ENCODE measurements at regions not wholly inside any gene's neighbourhood (a gene's known extent, or its start where the extent isn't known, plus 50 kb on each side); places are given as distances from the start of the nearest gene placed in this dataset.

DNA sequence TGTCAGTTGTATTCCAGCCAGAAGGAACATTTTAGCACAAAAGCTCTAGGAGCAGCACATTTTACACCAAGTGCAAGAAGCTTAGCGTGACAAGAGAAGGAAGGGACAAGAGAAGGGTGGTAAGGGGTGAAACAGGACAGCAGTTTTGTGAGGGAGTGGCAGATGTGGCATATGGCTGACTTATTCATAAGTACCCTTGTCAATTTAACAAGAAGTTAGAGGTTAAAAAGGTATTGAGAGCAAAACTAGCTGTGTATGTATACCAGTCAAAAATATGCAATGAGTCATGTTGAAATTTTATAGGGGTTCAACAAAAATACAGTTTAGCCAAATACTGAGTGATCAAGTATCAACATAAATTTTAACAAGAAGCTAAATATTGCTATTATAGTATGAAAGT lies 561.5 kb upstream of the POT1 start:
- in situ Hi-C loops (cut with HindIII; ENCODE audit: low sequenced_read_pairs) = no loop called here

DNA sequence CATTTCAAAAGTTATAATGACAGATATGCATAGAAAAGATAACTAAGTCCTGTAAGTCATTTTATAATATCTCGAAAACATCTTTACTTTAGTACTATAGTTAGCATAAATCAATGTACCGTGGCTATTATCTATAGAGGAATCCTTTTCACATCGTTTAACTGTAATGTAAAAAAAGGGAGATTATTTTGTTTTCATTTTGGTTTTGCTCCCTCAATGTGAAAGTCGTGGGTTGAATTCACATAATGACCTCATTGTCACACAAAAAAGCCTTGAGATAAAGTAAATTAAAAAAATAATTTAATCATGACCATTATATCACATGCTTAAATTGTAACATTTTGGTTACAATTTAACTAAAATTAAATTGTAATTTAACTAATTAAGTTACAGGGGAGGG lies 560.5 kb upstream of the POT1 start:
- in situ Hi-C loops (cut with HindIII; ENCODE audit: low sequenced_read_pairs) = no loop called here

DNA sequence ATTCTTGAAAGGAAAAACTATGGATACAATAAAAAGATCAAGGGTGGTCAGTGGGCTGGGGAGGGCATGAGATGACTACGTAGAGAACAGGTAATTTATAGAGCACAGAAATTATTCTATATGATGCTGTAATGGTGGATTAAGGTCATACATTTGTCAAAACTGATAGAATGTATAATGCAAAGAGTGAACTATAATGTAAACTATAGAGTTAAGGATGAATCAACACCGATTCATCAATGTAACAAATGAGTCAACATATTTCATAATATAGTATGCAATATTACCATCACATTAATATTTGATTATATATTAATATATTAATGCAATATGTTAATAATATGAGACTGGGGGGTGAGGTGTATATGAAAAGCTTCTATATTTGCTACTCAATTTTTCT lies 555.6 kb upstream of the POT1 start:
- in situ Hi-C loops (cut with HindIII; ENCODE audit: low sequenced_read_pairs) = no loop called here

DNA sequence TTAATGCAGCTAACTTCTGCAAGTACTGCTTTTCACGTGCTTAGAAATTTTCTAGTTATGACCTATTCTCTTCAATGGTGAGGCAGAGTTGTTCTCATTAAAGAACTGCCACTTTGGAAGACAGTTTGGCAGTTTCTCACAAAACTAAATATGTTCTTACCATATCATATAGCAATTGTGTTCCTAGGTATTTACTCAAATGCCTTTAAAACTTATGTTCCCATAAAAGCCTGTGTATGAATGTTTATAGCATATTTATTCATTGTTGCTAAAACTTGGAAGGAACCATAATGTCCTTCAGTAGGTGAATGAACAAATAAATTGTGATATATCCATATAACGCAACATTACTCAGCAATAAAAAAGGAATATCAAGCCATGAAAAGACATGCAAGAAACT lies 555.1 kb upstream of the POT1 start:
- in situ Hi-C loops (cut with HindIII; ENCODE audit: low sequenced_read_pairs) = no loop called here

DNA sequence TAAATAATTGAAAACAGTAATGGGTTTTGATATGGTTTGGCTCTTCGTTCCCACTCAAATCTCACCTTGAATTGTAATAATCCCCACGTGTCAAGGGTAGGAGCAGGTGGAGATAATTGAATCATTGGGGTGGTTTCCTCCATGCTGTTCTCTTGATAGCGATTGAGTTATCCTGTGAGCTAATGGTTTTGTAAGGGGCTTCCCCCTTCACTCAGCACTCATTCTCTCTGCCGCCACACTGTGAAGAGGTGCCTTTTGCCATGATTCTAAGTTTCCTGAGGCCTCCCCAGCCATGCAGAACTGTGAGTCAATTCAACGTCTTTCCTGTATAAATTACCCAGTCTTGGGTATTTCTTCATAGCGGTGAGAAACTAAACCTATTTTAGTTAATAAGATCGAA lies 551.7 kb upstream of the POT1 start:
- in situ Hi-C loops (cut with HindIII; ENCODE audit: low sequenced_read_pairs) = no loop called here

DNA sequence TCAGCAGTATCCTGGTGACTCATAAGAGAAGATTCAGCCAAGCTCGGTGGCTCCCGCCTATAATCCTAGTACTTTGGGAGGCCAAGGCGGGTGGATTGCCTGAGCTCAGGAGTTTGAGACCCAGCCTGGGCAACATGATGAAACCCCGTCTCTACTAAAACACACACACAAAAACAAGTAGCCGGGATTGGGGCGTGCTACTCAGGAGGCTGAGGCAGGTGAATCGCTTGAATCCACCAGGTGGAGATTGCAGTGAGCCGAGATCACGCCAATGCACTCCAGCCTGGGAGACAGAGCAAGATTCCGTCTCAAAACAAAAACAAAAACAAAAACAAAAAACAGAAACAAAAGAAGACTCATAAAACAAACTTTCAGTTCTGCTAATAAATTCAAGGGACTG lies 551.1 kb upstream of the POT1 start:
- in situ Hi-C loops (cut with HindIII; ENCODE audit: low sequenced_read_pairs) = no loop called here

DNA sequence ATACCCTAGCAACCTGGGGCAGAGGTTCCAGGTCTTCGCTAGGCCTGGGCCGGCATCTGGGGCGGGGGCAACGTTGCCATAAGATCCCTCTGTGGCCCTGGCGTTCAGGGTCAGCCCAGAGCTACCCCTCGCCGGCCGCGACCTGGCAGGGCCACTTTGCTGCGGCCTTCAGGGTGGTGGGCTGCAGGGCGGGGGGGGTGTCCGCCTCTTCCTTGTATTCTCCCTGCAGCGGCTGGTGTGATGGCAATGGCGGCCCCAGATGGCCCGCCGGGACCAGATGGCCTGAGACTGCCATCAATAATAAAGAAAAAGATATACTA lies 539.2 kb upstream of the POT1 start:
- in situ Hi-C loops (cut with HindIII; ENCODE audit: low sequenced_read_pairs) = no loop called here

DNA sequence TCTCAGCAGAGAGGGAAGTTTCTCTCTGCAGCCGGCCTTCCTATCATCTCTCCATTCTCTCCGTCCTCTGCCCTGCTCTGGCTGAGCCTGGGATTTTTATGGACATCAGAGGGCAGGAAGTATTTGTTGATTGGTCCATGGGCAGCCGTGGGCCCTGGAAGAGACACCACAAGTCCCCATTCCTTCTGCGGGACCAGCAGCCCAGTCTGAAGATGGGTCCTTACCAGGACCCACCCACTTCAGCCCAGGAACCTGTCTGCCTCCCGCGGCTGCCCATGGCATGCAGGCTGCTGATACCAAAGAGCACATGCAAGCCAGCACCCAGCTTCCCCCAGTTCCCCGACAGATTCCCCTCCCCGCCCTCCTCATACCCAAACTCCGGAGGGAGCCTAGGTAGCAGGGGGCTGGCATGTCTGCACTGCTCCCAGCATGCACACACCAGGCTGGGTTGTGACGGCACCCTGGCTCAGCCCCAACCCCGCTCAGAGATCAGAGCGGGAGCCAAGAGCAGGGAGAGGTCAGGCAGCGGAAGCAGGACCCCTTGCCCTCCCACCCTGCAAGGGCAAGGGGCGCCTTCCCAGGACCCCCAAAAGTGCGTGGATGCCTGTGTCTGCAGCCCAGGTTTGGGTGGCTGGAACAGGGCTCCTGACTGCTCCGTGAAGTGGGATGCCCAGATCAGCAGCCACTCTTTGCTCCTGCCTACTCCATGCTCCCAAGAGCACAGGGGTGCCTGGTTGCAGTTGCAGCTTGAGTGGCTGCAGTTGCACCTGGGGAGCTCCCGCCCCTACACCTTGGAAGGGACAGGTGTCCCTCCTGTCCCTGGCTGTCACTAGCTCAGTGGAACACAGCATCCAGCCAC lies 538.6 kb upstream of the POT1 start:
- in situ Hi-C loops (cut with HindIII; ENCODE audit: low sequenced_read_pairs) = no loop called here

DNA sequence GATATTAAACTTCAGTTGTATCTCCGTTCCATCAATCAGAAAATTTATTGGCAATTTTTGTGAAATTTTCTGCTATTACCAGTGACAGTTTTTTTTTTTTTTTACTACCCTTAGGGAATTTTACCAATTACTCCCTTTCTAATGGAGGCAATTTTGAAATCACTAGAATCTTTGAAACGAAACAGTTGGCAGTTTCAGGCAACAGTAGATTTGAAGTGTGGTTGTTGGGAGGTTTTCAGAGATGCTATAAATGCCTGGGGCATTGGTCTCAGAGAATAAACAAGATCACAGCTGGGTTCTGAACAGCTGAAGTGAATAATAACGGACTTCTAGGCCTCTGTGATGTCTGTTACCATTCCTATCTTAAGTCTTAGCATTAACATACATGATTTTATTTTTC lies 535.9 kb upstream of the POT1 start:
- in situ Hi-C loops (cut with HindIII; ENCODE audit: low sequenced_read_pairs) = no loop called here

DNA sequence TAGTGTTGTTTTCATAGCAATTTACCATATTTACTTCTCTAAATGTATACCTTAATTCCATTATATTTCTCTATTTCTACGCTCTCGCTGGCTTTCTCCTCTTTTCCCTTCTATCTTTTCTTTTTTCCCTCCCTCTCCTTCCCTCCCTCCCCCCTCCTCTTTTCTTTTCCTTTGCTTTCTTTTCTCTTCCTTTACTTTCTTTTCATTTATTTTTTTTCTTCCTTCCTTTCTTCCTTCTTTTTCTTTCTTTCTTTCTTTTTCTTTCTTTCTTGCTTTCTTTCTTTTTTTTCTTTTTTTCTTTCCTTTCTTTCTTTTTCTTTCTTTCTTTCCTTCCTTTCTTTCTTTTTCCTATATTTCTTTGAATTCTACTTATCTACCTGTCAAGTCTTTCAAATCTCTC lies 533.0 kb upstream of the POT1 start:
- in situ Hi-C loops (cut with HindIII; ENCODE audit: low sequenced_read_pairs) = no loop called here

DNA sequence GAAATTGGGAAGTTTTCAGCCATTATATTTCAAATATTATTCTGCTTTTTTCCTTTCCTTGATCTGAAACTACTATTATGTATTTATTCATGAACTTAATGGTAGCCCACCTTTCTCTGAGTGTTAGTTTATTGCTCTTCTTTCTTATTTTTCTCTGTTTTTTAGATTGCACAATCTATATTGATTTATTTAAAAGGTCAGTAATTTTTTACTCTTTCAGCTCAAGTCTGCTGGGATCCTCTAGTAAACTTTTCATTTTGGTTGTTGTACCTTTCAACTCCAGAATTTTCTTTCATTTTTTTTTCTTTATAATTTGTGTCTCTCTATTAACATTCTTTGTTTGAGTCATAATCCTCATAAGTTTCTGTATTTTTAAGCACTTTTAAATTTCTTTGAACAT lies 529.4 kb upstream of the POT1 start:
- in situ Hi-C loops (cut with HindIII; ENCODE audit: low sequenced_read_pairs) = no loop called here

DNA sequence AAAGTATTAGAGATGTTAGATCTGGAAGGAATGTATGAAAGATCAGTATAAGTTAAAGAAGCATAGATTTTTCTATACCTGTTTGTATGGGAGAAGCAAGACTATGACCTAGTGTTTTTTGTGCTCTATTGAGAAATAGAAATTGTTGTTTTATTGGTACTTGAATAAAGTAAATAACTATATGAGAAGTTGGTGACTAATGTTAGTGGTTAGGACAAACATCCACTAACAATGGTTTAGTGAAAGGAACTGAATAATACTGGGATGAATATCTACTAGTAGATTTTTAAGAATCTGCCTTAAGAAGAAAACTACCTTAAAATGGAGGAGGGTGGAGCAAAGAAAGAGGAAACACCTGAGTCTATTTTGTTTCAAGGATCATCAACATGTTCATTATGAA lies 521.1 kb upstream of the POT1 start:
- in situ Hi-C loops (cut with HindIII; ENCODE audit: low sequenced_read_pairs) = no loop called here

DNA sequence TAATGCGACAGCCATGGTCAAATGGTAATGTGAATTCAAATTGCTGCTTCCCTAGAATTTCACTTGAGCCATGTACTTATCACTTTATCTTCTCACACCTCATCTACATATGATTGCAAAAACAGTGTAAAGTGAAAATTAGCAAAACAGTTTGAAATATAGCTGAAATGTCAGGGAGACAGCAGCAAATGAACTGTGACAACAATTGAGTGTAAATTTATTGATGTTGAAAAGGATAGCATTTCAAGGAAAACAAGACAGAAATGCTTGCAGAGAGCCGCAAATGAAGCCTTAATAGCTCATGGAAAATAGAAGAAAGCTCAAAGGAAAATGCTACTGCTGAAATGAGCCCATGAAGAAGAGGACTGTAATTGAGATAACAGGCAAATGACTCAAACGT lies 516.2 kb upstream of the POT1 start:
- in situ Hi-C loops (cut with HindIII; ENCODE audit: low sequenced_read_pairs) = no loop called here

DNA sequence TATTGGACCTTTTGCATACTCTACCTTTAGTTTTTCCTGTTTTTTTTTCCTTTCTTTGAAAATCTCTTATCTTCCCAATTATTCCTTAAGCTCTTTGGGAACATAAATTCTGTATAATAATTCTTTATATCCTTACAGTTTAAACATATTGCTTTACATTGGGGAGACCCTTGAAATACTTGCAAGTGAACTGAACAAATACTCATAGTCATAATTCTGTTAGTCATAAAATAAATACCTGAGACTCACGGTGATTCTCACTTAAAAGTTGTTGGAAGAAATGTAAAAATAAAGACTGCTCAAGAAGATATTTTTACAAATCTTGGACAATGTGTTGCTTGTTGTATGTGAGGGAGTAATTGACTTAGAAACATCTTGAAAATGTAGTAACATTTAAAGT lies 515.2 kb upstream of the POT1 start:
- in situ Hi-C loops (cut with HindIII; ENCODE audit: low sequenced_read_pairs) = no loop called here

DNA sequence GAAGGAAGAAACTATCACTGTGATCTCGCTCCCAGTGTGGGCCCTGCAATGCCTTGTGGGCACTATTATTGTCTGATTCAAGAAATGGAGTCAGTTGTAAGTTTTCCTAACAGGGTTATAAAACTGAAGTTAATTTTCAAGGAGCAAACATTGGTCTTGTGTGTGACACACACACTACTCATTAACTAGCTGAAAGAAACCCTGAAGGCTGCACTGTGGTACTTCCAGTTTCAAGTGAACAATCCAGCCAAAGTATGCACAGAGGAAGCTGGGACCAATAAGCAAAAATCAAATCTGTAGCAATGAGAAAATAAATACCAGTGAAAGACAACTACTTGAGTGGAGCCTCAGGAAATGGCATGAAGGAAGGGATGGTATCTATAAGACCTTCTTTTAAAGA lies 506.6 kb upstream of the POT1 start:
- in situ Hi-C loops (cut with HindIII; ENCODE audit: low sequenced_read_pairs) = no loop called here

DNA sequence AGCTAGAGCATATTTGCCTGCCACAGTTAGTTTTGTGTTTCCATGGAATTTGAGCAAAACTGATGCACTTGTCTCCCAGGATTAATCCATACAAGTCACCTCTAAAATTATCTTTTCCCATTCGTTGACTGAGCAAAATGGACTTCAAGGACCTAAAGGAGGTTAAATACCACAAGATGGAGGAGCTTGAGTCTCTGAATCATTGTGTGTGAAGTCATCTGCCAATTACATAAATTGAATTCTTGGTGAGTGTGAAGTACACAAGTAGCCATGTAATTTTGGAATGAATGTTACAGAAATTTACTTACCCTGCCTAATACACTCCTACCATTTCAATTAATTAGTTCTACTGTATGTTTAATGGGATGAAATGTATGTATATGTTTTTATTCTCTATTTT lies 501.7 kb upstream of the POT1 start:
- in situ Hi-C loops (cut with HindIII; ENCODE audit: low sequenced_read_pairs) = no loop called here

DNA sequence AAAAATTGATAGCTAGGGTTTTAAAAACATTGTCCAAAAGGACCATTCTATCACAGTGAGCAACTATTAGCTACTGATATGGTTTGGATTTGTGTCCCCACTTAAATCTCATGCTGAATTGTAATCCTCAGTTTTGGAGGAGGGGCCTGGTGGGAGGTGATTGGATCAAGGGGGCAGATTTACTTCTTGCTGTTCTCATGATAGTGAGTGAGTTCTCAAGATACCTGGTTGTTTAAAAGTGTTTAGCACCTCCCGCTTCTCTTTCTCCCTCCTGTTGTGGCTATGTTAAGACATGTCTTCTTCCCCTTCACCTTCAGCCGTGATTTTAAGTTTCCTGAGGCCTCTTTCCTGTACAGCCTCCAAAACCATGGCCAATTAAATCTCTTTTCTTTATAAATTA lies 500.4 kb upstream of the POT1 start:
- in situ Hi-C loops (cut with HindIII; ENCODE audit: low sequenced_read_pairs) = no loop called here

DNA sequence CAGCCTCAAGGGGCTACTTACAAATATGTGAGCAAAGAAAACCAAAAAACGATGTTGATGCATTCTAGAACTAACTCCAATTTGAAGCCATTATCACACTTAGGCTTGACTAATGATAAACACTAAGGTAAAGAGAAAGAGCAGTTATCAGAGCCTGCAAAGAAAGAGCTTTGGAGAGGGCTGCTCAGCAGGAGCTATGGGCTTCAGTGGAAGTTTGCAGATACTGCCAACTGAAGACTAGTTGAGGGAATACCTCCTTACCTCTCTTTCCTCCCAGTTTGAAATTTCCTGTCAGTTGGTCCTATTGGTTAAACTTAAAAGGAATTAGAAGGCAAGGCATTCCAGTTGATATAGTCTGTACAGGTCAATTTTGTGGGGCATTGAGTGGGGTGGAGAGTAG lies 498.1 kb upstream of the POT1 start:
- in situ Hi-C loops (cut with HindIII; ENCODE audit: low sequenced_read_pairs) = loop anchor here (10.0 kb wide), 1 partner anchor 133 kb away; no protein-coding TSS in a partner anchor

DNA sequence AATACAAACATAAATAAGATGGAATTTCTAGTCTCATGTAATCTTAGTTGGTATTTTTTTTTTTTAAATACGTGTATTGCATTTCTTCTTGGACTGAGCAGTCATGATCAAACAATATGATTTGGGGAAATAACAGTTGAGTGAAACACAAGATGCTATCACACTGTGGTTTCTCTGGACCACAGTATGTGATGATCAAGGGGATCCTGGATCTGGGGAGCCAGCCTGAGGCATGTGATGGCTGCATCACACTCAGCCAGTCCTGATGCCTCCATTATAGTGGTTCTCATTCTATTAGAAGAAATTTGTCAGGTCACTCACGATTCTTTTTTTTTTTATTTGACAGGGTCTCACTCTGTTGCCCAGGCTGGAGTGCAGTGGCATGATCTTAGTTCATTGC lies 495.9 kb upstream of the POT1 start:
- in situ Hi-C loops (cut with HindIII; ENCODE audit: low sequenced_read_pairs) = loop anchor here (10.0 kb wide), 1 partner anchor 131 kb away; no protein-coding TSS in a partner anchor

DNA sequence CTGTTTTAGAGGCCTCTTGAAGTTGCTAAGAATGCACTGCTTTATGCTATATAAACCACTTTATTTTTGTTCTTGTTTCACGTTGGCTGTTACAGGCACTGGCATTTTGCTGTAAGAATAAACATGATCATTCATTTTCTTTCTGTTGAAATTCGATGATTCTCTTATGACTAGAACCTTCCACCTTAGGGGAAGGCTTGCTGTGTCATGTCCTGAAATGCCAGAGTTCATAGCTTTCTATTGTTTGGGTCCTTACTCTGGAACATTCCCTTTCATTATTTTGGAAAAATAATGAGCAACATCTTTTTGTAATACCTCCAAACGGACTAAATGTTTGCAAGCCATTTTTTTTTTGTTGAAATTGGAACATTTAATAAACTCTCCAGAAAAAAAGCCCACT lies 495.1 kb upstream of the POT1 start:
- in situ Hi-C loops (cut with HindIII; ENCODE audit: low sequenced_read_pairs) = loop anchor here (10.0 kb wide), 1 partner anchor 130 kb away; no protein-coding TSS in a partner anchor

DNA sequence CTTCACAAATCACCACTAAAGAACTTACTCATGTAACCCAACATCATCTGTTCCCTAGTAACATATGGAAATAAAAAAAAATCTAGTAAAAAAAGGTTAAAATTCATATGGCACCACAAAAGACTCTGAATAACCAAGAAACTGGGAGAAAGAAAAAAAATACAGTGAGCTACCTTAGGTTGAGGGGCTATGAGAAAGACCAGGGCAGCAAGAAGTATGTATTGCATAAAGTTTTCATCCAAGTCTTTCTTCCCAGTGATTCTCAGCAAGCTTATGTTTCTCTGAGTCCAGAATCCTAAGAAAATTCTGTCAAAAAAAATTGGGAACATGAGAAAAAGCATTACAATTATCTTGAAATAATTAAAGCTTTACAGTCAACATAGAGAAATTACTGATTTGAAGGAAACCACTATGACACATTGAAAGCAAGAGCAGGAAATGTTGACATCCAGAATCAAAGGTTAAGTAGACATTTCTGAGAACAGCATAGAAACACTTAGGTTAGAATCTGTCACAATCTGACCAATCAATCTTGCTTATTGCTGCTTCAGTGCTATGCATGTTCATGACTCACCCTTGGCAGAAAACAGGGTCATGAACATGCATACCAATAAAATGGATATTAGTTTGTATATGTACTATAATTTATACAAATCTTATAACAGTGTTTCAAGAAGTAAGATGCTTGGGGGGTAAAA lies 494.0 kb upstream of the POT1 start:
- in situ Hi-C loops (cut with HindIII; ENCODE audit: low sequenced_read_pairs) = loop anchor here (10.0 kb wide), 1 partner anchor 129 kb away; no protein-coding TSS in a partner anchor

DNA sequence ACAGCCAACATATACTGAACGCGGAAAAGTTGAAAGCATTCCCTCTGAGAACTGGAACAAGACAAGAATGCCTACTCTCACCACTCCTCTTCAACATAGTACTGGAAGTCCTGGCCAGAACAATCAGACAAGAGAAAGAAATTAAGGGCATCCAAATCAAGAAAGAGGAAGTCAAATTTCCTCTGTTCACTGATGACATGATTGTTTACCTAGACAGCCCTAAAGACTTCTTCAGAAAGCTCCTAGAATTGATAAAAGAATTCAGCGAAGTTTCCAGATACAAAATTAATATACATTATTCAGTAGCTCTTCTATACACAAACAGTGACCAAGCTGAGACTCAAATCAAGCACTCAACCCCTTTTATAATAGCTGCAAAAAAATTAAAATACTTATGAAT lies 491.8 kb upstream of the POT1 start:
- in situ Hi-C loops (cut with HindIII; ENCODE audit: low sequenced_read_pairs) = loop anchor here (10.0 kb wide), 1 partner anchor 127 kb away; no protein-coding TSS in a partner anchor
